NOMO-1 treated with dmso at 0.1 percent for 144 hours (cell line): ENCODE measurements at regions not wholly inside any gene's neighbourhood (a gene's known extent, or its start where the extent isn't known, plus 50 kb on each side); places are given as distances from the start of the nearest gene placed in this dataset.

ENCODE experiments used
- DNase-seq: peaks from one replicate; lab custom pipeline; 2025; ENCODE audit not compliant: unreplicated experiment; lab: John Stamatoyannopoulos, UW

DNA sequence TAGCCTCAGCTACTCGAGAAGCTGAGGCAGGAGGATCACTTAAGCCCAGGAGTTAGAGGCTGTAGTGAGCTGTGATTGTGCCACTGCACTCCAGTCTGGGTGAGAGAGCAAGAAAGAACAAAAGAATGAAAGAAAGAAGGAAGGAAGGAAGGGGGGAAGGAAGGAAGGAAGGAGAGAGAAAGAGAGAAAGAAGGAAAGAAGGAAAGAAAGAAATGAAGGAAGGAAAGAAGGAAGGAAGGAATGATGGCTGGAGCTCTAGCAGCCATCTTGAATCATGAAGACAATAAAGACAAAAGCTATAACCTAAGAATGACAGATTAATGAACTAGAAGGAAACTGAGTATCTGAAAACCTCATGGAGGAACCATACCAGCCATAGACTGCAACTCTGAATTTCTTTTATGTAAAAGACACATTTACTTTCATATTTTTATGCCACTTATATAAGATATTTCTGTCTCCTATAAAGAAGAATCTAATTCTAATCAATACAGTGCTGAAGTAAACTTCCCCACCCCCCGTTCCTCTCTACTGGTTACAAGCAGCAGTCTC lies 522.3 kb upstream of the JARID2 start:
- no peak for DNase-seq

DNA sequence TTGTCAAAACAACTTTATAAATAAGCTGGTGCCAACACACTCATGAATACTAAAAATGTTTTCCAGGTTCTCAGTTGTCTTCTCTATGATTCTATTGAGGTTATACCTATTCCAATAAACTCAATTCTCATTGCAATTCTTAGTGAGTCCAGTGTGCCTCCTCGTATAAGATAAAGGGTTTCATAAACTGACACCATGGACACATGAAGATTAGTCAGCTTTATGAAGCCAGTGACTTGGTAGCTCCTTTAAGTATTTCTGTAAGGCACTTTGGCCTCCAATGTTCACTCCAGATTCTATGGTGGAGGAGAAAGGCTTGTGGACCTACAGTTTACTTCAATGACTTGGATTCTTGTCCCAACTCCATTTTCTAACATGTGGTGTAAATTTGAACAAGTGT lies 521.3 kb upstream of the JARID2 start:
- DNase-seq: no peak

DNA sequence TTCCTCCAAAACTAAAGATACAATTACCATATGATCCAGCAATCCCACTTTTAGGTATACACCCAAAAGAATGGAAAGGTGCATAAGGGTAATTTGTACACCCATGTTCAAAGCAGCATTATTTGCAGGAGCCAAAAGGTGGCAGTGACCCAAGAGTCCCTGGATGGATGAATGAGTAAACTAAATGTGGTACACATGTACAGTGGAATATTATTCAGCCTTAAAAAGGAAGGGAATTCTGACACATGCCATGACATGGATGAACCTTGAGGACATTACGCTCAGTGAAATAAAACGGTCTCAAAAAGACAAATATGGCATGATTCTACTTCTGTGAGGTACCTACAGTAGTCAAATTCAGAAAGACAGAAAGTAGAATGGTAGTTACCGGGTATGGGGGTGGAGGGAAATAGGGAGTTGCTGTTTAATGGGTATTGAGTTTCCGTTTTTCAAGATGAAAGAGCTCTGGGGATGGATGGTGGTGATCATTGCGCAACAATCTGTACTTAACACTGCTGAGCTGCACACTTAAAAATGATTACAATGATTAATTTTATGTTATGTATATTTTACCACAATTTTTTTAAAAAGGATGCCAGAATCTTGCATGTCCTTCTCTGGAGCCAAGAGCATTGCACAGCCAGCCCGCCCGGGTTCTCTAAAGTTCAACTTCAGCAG lies 518.9 kb upstream of the JARID2 start:
- DNase-seq: peak; percentile 47

DNA sequence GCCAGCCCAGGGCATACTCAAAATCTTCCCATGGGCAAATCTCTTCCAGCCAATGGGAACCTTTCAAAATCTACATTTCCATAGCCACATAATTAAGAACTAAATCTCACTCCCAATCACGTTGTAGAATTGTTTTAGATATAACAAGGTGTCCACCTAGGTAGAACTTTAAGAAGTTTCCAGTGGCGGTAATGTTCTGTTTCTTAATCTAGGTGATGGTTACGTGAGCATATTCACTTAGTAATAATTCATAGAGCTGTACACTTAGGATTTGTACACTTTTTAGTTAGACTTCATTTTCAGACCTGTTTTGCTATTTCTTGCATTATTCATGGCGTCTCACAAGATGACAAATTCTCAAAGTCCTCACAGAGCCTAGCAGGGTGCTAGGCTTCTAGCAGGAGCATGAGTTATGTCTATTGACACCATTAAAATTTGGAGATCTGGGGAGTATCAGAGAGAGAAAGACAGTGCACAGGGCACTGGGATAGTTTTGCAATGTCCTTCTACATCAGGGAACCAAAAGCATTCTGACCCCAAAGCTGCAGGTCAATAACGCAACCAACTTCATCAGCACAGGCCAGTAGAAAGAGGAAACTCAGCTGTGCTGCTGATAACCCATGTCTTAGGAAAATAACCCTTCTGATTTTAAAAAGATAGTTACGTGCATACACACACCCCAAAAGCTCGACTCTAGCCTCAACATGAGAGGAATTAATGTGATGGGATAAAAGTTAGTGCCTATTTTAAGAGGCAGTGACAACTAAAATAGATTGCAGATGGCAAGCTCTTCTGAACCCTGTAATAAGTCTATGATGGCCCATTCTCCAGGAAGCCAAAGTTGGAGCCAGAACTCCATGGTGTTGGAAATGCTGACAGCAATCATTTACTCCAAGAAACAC lies 518.1 kb upstream of the JARID2 start:
- peak; percentile 72 for DNase-seq

DNA sequence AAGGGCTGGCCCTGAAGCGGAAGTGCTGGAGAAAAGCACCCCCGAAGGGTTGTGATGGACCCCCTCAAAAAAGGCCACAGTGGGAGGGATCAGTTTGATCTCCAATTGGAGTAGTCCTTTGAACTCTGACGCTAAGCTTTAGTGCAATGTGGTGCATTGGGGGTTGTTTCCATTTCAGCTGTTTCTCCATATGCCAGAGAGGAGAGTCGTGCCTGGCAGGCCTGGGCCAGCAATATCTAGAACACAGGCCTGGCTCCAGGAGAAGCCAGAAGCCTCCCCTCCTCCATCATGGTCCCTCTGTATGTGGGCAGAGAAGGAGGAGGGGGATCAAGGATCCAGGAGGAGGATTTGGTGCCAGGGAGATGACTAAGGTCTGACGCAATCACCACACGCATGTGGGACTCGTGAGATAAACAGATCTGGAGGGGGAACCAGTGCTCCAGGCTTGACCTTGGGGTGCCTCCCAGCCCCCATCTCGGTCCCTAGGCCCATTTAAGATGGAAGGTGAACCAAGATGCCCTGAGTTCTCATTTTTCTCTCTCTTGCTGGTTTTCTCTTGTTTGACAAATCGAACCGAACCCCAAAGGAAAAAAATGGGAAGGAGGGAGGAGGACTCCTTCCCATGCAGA lies 517.4 kb upstream of the JARID2 start:
- DNase-seq: peak; percentile 50

DNA sequence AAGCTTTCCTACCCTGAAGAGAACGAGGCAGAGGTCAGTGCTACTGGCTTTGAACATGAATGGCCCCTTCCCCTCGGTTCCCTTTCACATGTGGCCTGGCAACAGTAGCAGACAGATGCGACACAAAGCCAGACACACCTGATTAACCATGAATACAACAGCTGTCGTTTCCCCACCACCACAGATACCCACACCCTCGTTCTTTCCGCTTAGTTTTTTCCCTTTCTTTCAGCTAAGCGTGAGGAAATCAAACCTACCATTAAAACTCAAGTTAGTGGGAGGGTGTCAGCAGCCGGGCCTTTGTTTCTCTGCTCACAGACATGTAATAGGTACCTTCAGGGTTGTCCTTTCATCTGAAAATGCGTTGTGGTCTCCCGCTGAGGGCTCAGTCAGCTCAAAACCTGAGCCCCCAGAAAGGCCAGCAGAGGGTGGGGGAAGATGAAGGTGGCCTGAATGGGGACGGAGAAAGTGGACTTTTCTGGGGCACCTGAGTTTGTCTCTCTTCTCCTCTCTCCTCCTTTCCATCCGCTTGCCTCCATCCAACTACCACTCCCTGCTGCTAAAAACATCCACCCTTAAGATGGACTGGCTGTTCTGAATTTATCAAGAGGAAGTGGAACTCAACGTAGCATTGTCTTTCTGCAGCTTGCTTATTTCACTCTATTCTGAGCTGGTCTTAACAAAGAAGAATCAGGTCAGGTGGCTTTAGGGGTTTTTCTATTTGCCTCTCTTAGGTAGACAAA lies 516.6 kb upstream of the JARID2 start:
- no peak for DNase-seq

DNA sequence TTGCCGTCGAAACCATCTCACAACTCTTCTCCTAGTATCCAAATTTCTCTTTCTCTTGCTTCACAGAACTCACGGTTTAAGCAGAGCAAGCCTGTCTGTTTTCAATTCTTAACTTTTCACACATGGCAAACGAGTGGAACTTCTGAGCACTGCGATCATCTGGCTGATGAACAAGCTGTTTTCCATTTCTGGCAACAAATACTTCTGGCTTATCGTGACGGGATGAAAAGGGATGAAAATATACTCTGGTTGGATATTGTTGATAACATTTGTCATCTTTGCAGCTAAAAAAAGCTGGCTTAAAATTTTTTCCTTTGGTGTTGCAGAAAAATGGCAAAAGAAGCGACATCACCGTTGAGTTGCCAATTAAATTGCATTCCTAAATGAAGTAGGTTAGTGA lies 515.2 kb upstream of the JARID2 start:
- no peak for DNase-seq

DNA sequence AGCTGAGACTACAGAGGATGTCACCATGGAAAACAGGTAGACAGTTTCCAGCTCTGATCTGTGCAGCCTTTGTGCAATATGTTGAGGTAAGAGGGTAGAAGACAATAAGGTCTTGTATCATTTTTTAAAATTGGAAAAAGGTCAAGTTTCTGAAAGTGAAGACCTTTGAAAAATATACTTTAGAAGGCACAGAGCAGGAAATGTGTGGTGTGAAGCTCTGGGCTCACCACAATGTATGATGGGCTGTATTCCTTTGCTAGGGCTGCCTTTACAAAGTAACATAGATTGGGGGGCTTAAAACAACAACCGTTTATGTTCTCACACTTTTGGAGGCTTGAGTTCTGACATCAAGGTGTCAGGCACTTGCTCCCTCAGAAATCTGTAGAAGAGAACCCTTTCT lies 514.3 kb upstream of the JARID2 start:
- DNase-seq: no peak

DNA sequence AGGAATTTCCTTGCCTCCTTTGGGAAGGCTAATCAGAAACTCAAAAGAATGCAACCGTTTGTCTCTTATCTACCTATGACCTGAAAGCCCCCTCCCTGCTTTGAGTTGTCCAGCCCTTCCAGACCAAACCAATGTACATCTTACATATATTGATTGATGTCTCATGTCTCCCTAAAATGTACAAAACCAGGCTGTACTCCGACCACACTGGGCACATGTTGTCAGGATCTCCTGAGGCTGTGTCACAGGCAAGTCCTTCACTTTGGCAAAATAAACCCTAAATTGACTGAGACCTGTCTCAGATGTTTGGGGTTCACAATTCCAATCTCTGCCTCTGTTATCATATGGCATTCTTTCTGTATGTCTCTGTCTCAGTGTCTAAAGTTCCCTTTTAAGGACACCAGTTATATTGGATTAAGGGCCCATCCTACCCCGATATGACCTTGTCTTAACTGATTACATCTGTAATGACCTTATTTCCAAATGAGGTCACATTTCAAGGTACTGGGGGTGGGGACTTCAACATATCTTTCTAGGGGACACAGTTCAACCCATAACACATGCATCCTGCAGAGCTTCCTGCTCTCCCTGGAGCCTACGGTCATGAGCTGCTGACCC lies 513.5 kb upstream of the JARID2 start:
- no peak for DNase-seq

DNA sequence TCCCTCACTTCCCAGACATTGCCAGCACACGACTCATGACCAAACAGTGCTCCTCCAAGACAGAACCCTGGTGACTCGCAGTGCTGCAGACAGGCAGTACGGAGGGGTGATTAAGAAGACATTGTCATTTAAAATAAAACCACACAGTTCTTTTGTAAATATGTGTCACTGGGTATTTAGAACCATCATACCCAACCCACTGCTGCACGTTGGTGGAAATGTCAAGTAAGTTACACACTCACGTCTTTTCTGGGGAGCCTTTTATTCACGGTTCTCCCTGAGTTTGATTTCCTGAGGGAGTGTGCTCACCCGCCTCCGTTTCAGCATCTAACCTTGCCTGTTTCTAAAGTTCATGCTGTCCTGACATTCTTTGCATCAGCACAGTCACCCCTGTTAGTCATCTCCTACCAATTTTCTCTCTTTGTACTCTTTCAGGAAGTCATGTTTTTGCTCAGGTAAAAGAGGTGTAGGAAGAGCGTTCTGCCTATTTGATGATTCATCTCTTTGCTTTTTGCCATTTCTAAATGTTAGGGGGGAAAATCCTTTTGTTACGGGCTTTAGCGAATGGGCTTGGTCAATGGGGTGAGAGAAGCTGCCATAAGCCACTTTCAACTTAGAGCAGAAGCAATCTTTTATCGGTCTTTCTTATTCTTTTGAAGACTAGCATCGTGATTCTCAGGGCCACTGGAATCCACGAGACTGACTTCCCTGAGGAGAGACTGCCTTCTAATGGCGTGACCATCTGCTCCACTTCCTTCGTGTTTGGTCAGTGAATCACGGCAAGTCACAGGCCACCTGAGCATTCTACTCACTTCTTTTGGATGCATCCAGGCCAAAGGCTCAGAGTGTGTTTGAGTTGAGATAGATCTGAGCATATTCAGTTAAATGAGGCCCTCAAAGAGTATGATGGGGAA lies 512.8 kb upstream of the JARID2 start:
- DNase-seq: no peak

DNA sequence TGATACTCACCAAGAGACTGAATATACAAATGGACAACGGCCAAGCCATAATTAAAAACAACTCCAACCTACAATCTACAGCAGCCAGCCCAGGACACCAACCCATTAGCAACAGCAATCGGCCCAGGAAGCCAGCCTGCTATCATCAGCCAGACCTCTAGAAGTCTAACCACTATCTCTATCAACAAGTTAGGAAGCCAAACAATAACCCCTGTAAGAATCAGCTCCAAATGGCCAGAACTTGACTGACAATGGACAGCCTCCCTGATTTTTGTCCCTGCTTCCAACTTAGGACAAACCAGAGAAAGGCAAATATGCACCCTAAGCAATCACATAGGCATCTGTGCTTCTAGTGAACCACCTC lies 511.8 kb upstream of the JARID2 start:
- DNase-seq: no peak

DNA sequence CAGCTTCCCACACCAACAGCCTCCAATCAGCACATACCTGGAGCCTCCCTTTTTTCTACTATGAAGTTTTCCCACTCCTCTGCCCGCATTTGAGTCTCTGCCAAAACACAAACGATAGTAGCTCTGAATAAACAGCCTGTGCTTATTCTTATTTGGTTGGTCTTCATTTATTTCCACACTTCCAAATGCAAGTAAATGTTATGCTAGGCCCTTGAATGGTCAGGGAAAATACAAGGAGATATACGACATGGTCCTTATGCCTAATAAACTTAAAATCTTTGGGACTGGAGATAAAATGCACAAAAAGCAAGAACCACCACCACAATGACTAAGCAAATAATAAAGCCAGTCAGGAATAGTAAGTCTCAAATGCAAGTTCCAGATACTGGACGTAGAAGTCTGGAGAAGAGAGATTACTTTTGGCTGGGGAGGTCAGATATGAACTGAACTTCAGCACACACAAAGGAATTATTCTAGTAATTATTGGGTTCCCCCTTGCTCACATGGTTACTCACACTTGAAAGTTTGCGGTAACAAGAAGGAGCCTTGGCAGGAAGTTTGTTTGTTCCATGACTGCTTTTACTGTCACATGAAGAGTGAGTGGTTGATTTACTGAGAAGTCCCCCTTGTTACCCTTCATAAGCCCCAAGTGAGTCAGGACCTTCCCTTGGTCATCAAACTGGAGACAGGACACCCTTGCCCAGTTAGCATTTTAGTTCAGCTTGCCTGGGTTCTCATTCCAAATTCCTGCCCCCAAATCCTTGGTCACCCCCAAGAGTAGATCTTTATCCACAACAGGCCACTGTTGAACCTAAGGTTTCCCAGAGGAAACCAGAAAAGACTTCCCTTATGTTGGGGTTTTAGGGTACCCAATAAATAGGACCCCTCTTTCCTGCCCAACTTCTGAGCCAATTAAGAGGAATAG lies 511.2 kb upstream of the JARID2 start:
- DNase-seq: peak; percentile 41

DNA sequence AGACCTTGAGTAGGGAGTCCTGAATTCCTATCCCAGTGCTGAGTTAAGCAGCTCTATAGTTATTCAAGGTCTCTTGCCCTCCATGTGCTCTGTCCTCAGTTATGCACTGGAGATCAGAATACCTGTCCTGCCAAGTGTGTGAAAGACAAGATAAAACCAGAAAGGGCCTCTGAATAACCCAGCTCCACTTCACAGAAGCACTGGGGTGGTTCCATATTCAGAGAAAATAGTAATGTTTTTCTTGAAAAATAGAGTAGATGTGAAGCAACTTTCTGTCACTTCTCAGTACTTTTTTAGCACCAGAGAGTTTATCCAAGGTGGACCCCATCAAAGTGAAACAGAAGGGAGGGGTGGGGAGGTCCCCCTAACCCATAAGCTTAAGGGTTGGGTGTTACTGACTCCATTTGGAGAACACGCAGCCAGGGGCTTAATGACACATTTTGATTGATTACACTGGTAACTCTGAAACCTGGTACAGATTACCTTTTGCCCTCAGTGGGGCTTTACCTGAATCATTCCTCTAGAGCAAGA lies 509.8 kb upstream of the JARID2 start:
- no peak for DNase-seq

DNA sequence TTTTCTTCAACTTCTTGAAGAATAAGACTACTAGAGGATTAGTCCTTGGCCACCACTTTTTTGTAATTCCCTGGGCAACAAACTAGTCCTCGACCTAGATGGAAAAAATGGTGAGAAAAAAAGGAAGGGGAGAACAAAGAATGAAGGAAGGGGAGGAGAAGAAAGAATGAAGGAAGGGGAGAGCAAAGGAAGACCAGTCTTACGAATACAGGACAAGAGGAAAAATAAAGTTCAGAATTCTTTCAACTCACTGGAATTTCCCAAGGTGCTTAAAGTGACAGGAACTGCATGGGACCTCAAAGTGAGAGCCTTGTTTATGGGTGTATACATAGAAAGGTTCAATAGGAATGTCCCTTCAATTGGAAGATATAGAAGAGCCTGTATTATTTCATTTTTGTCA lies 509.3 kb upstream of the JARID2 start:
- no peak for DNase-seq

DNA sequence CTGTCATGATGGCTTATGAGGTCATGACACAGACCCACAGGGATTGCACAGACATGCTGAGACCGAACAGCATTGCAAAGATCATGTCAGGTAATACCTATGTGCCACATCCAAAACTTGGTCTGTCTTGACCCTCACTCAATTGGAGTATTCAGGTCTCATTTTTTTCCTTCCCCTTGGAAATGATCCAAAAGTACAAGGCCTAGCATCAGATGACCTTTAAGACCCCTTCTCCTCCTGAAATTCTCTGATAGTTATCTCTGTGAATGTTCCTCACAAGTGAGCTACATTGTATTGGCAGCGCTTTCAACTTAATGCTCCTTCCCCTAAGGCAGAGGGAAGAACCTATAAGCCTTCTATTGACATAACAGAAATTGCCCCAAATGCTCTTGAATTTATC lies 507.4 kb upstream of the JARID2 start:
- no peak for DNase-seq

DNA sequence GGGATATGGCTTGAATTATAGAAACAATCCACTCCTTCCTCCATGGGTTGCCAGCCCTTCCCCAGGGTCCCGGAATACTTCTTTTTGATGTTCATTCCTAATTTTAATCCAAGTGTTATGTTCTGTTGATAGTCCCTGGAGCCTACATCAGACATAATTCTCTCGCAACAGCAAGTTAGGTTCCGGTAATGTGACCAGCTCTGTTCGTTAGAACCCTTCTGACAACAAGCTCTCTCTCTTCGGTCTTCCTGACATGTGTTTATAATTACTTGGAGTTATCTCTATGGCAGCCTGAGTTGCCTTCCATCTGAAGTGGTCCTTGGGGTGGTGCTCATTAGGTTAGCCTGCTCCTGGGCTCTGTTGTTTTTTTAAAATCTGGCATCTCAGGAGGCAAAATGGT lies 506.9 kb upstream of the JARID2 start:
- DNase-seq: no peak

DNA sequence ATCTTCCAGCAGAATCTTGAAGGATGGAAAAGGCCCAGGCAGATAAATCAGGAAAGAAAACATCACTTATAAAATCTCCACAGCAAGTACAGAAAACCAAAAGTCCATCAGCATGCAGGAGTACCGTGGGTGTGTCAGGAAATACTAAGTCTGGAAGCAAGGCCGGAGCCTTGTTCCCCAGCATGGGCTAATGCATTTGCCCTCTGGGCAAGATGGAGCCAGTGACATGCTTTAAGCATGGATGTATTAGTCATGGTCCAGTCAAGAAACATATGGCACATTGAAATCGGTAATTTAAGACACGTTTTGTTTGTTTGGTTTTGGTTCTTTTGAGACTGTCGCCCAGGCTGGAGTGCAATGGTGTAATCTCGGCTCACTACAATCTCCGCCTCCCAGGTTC lies 506.0 kb upstream of the JARID2 start:
- no peak for DNase-seq

DNA sequence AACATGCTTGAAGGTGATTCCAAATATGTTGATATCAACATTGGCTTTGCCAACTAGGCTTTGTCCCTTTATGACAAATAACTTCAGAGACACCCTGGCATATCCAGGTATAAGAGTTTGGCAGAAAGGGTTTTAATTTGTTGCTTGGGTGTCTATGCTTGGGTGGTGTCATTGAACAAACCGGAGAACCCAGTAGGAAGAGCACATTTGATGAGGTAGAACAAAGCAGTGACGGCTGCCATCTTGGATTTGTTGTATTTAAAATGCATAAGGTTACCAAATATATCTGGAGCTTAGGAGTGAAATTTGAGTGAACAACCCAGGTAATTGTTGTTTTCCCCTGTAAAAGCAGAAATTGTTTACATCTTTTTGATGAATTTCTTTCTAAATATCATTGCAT lies 503.7 kb upstream of the JARID2 start:
- no peak for DNase-seq
